ENCODE measurements at regions not wholly inside any gene's neighbourhood (a gene's known extent, or its start where the extent isn't known, plus 50 kb on each side); places are given as distances from the start of the nearest gene placed in this dataset.

GRCh38 chr9:29160763-29161353 is 1587.6 kb upstream of the C9orf72 start:
- TF ChIP-seq, protein P1, sequence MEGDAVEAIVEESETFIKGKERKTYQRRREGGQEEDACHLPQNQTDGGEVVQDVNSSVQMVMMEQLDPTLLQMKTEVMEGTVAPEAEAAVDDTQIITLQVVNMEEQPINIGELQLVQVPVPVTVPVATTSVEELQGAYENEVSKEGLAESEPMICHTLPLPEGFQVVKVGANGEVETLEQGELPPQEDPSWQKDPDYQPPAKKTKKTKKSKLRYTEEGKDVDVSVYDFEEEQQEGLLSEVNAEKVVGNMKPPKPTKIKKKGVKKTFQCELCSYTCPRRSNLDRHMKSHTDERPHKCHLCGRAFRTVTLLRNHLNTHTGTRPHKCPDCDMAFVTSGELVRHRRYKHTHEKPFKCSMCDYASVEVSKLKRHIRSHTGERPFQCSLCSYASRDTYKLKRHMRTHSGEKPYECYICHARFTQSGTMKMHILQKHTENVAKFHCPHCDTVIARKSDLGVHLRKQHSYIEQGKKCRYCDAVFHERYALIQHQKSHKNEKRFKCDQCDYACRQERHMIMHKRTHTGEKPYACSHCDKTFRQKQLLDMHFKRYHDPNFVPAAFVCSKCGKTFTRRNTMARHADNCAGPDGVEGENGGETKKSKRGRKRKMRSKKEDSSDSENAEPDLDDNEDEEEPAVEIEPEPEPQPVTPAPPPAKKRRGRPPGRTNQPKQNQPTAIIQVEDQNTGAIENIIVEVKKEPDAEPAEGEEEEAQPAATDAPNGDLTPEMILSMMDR (IDR thresholded peaks at IDR 0.05), result no peak
- TF ChIP-seq POLR2A (IDR thresholded peaks at IDR 0.05), result no peak

Measured in thyroid gland (tissue), 4 donors.